HFFc6 (cell line): ENCODE measurements at regions not wholly inside any gene's neighbourhood (a gene's known extent, or its start where the extent isn't known, plus 50 kb on each side); places are given as distances from the start of the nearest gene placed in this dataset.

ENCODE experiments used
- DNase-seq: peaks from one replicate; pipeline ENCODE4 v3.0.0-alpha.2; 2018
- H3K27ac Mint-ChIP-seq: 2 replicates; pipeline ENCODE4 v1.8.0; 2020; ENCODE audit warnings: mild to moderate bottlenecking, mixed read lengths
- H3K27me3 Mint-ChIP-seq: 2 replicates; pipeline ENCODE4 v1.8.0; 2021; ENCODE audit warnings: mild to moderate bottlenecking, moderate library complexity, mixed read lengths; ENCODE audit not compliant: insufficient read depth
- H3K36me3 Mint-ChIP-seq: 2 replicates; pipeline ENCODE4 v1.8.0; 2021; ENCODE audit warnings: low read depth, mixed read lengths
- H3K4me1 Mint-ChIP-seq: 2 replicates; pipeline ENCODE4 v1.8.0; 2020; ENCODE audit warnings: low read depth, mixed read lengths
- H3K4me3 Mint-ChIP-seq: 2 replicates; pipeline ENCODE4 v1.8.0; 2020; ENCODE audit warnings: mild to moderate bottlenecking, moderate library complexity, mixed read lengths
- H3K9me3 Mint-ChIP-seq: 2 replicates; pipeline ENCODE4 v1.8.0; 2020; ENCODE audit warnings: mild to moderate bottlenecking, mixed read lengths
- TF ChIP-seq, protein P1 (sequence below): fragments of 200-600 bp; sonication (generic); IDR thresholded peaks from 2 replicates; pipeline ENCODE4 v1.5.0; 2021; ENCODE audit warnings: antibody characterized with exemption, mild to moderate bottlenecking

- Mint-ChIP-seq H3K27ac (no peak overlapping the region), H3K4me3 (no peak overlapping the region), H3K9me3 (no peaks in the 10 kb centered on the region), H3K36me3 (no peaks in the 10 kb centered on the region), H3K4me1 (no peaks in the 10 kb centered on the region), H3K27me3 (peaks cover 3% of the 10 kb centered on the region; the same call in 1 of the 2 replicates)
- TF ChIP-seq, protein P1, sequence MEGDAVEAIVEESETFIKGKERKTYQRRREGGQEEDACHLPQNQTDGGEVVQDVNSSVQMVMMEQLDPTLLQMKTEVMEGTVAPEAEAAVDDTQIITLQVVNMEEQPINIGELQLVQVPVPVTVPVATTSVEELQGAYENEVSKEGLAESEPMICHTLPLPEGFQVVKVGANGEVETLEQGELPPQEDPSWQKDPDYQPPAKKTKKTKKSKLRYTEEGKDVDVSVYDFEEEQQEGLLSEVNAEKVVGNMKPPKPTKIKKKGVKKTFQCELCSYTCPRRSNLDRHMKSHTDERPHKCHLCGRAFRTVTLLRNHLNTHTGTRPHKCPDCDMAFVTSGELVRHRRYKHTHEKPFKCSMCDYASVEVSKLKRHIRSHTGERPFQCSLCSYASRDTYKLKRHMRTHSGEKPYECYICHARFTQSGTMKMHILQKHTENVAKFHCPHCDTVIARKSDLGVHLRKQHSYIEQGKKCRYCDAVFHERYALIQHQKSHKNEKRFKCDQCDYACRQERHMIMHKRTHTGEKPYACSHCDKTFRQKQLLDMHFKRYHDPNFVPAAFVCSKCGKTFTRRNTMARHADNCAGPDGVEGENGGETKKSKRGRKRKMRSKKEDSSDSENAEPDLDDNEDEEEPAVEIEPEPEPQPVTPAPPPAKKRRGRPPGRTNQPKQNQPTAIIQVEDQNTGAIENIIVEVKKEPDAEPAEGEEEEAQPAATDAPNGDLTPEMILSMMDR: no peak
- no peak for DNase-seq
These were observed 52.9 kb upstream of the HDDC2 start for GRCh38 chr6:125354649-125355048.

DNA sequence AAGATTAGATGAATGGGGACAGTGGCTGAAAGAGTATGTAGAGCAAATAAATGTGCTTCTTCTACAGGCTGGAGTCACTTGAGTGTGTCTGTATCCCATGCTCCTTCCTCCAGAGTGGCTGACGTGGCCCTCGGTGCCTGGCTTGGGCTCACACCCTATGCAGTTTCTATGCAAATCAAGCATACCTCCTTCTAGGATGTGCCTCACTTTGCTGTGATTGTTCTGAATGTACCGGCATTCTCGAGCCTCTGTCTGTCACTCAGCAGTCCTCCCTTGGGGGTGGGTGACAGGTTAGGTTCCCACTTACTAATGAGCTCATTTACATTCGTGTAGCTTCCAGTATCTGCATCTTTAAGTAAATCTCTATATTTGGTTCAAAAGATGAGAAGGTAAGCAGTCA is 55.1 kb upstream of the HDDC2 start:
- TF ChIP-seq, protein P1: no peak
- no peaks in the 10 kb centered on the region for H3K4me1 Mint-ChIP-seq
- no peaks in the 10 kb centered on the region for H3K9me3 Mint-ChIP-seq
- no peak overlapping the region for H3K27ac Mint-ChIP-seq
- H3K4me3 Mint-ChIP-seq: no peak overlapping the region
- no peak for DNase-seq
- peaks cover 3% of the 10 kb centered on the region; the same call in 1 of the 2 replicates for H3K27me3 Mint-ChIP-seq
- H3K36me3 Mint-ChIP-seq: no peaks in the 10 kb centered on the region

GRCh38 chr6:125357515-125358256 is 55.9 kb upstream of the HDDC2 start:
- no peak overlapping the region for H3K27ac Mint-ChIP-seq
- DNase-seq: no peak
- TF ChIP-seq, protein P1: no peak
- no peaks in the 10 kb centered on the region for H3K9me3 Mint-ChIP-seq
- H3K4me1 Mint-ChIP-seq: peaks cover 4% of the 10 kb centered on the region
- peaks cover 3% of the 10 kb centered on the region for H3K27me3 Mint-ChIP-seq
- no peaks in the 10 kb centered on the region for H3K36me3 Mint-ChIP-seq
- no peak overlapping the region for H3K4me3 Mint-ChIP-seq

DNA sequence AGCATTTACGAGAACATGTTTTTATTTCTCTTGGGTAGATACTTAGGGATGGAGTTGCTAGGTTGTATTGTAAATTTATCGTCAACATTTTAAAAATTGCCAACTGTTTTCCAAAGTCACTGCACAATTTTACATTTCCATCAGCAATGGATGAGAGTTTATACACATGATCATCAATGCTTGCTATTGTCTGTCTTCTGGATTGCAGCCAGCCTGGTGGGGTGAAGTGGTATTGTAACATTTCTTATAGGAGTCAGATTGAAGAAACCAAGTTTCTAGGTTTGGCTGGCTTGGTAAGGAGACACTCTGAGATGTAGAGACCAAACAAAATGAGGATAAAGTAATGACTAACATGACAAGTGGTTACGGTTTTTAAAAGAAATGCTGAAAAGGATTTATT is 57.1 kb upstream of the HDDC2 start:
- H3K27ac Mint-ChIP-seq: no peak overlapping the region
- no peaks in the 10 kb centered on the region for H3K9me3 Mint-ChIP-seq
- DNase-seq: no peak
- peaks cover 10% of the 10 kb centered on the region for H3K4me1 Mint-ChIP-seq
- no peak overlapping the region for H3K4me3 Mint-ChIP-seq
- peaks cover 3% of the 10 kb centered on the region for H3K27me3 Mint-ChIP-seq
- H3K36me3 Mint-ChIP-seq: no peaks in the 10 kb centered on the region
- TF ChIP-seq, protein P1: no peak

DNA sequence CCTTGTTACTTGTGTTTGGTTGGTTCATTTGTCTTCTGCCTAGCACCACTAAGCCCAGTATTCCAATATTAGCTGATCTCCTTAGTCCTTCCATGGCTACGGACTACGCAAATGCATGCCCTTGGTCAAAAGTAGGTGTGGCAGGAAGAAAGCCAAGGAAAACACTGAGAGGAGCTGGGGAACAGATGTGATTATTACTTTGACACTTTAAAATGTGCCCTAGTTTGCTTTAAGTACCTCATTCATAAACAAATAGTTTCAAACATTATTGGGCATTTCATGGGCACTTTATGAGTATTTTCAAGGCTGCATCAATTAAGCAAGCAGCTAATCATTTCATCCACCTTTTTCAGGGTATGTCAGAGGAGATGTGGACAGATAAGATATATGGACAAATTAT is 60.1 kb upstream of the HDDC2 start:
- DNase-seq: no peak
- Mint-ChIP-seq H3K27ac (no peak overlapping the region), H3K27me3 (peaks cover 3% of the 10 kb centered on the region)

More for the DNA sequence above, 60.1 kb upstream of the HDDC2 start:
- Mint-ChIP-seq H3K36me3 (no peaks in the 10 kb centered on the region), H3K4me3 (no peak overlapping the region), H3K4me1 (peaks cover 10% of the 10 kb centered on the region), H3K9me3 (no peaks in the 10 kb centered on the region)
- TF ChIP-seq, protein P1: no peak
